Thymus (tissue), 11 donors: ENCODE measurements at regions not wholly inside any gene's neighbourhood (a gene's known extent, or its start where the extent isn't known, plus 50 kb on each side); places are given as distances from the start of the nearest gene placed in this dataset.

Source experiments
- DNase-seq, 9 donors: peaks; one replicate each; pipeline ENCODE4 v3.0.0-alpha.2; 2013; ENCODE audit warnings: low spot score in 9 of 9, low read depth in 6 of 9, missing footprints in 1 of 9
- H3K27ac ChIP-seq, 2 donors: one replicate each; pipeline ENCODE4 v1.5.1; 2013; ENCODE audit warnings: control low read depth in 1 of 2, low read depth in 1 of 2, low read length in 1 of 2, mild to moderate bottlenecking in 1 of 2, moderate library complexity in 1 of 2
- H3K27me3 ChIP-seq, 2 donors: one replicate each; pipeline ENCODE4 v1.5.1; 2013; ENCODE audit warnings: low read length in 1 of 2; ENCODE audit not compliant: control insufficient read depth in 2 of 2, insufficient read depth in 1 of 2
- H3K36me3 ChIP-seq, 2 donors: one replicate each; pipeline ENCODE4 v1.5.1; 2013; ENCODE audit warnings: low read length in 1 of 2, mild to moderate bottlenecking in 1 of 2, moderate library complexity in 1 of 2; ENCODE audit not compliant: control insufficient read depth in 2 of 2, insufficient read depth in 2 of 2
- H3K4me1 ChIP-seq, 2 donors: one replicate each; pipeline ENCODE4 v1.5.1; 2013; ENCODE audit warnings: low read length in 2 of 2; ENCODE audit not compliant: control insufficient read depth in 2 of 2, insufficient read depth in 2 of 2
- H3K4me3 ChIP-seq, 2 donors: one replicate each; pipeline ENCODE4 v1.5.1; 2013; ENCODE audit warnings: low read length in 2 of 2, control low read depth in 1 of 2, mild to moderate bottlenecking in 1 of 2
- H3K9me3 ChIP-seq, 2 donors: one replicate each; pipeline ENCODE4 v1.5.1; 2013; ENCODE audit warnings: low read length in 1 of 2, mild to moderate bottlenecking in 1 of 2; ENCODE audit not compliant: control insufficient read depth in 2 of 2, insufficient read depth in 1 of 2
- WGBS: extraction: QIAGEN DNeasy Blood & Tissue Kit; methylation state at CpG from one replicate; pipeline ENCODE4 v1.1.7; 2013; 5-methylcytosine and 5-hydroxymethylcytosine counted together
- donor health status: healthy.

GRCh38 chr14:95458459-95458858 is 58.0 kb downstream of the SYNE3 start:
- Histone ChIP-seq H3K27ac (no peak overlapping the region), H3K9me3 (no peaks in the 10 kb centered on the region), H3K4me1 (peaks cover 20 to 36% of the 10 kb centered on the region in 2 donors), H3K27me3 (no peaks in the 10 kb centered on the region), H3K36me3 (peaks cover 0 to 5% of the 10 kb centered on the region in 2 donors), H3K4me3 (no peak overlapping the region)
- 99% methylated on average over 4 of the region's 4 CpGs for WGBS
- DNase-seq = no peak

- peaks cover 0 to 20% of the 10 kb centered on the region in 2 donors for H3K4me1 ChIP-seq
- H3K27ac ChIP-seq = no peak overlapping the region
- peaks cover 0 to 5% of the 10 kb centered on the region in 2 donors for H3K36me3 ChIP-seq
- 97% methylated on average over 8 of the region's 8 CpGs for WGBS
- no peaks in the 10 kb centered on the region for H3K27me3 ChIP-seq
- DNase-seq = no peak
- H3K9me3 ChIP-seq = no peaks in the 10 kb centered on the region
- H3K4me3 ChIP-seq = no peak overlapping the region
Observed at GRCh38 chr14:95456281-95456680, 60.2 kb downstream of the SYNE3 start.

GRCh38 chr14:95455246-95455645 is 61.2 kb downstream of the SYNE3 start:
- Histone ChIP-seq H3K27me3 (no peaks in the 10 kb centered on the region), H3K36me3 (peaks cover 0 to 5% of the 10 kb centered on the region in 2 donors), H3K4me3 (no peak overlapping the region), H3K9me3 (no peaks in the 10 kb centered on the region), H3K4me1 (peaks cover 0 to 11% of the 10 kb centered on the region in 2 donors), H3K27ac (no peak overlapping the region)
- WGBS = 97% methylated on average over 17 of the region's 17 CpGs
- no peak for DNase-seq

- Histone ChIP-seq H3K36me3 (peaks cover 0 to 10% of the 10 kb centered on the region in 2 donors), H3K4me1 (peaks cover 0 to 11% of the 10 kb centered on the region in 2 donors), H3K9me3 (no peaks in the 10 kb centered on the region), H3K27ac (no peak overlapping the region), H3K4me3 (no peak overlapping the region), H3K27me3 (no peaks in the 10 kb centered on the region)
- no peak for DNase-seq
- WGBS = 100% methylated on average over 1 of the region's 1 CpG
Observed at GRCh38 chr14:95453713-95453980, 62.8 kb downstream of the SYNE3 start.

DNA sequence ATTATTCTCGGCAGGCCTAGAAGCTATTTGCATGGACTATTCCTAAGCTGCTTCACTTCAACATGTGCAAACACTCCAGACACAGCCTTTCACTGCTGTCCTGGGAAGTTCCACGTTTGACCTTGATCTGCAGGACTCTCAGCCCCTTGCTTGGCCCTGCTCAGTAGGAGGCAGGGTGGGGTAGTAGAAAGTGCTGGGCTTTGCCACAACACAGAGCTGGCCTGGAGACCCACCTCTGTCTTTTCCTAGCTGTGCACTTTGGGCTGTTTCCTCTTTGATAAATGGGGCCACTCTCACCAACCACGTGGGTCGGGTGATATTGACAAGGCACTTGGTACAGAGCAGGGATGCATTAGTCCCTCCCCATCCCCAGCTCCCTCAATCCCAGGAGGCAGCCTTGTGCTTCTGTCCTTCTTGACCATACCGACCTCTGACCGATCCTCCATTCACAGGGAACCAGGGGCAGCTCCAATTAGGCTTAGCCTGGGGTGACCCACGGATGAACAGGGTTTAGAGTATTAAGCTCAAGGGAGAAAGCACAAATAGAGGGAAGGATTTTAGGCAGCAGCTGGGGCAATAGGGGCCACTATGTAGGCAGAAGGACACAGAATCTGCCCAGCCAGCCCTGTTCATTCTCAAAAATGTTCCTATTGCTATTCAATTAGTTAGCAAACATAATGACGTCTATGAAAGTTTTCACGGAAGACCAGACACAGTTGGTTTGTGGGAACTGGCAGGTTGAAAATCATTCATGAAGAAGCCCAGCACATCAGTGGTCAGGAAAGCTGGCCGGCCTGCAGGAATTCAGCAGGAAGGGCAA is 63.3 kb downstream of the SYNE3 start:
- peaks cover 0 to 10% of the 10 kb centered on the region in 2 donors for H3K36me3 ChIP-seq
- 82% methylated on average over 10 of the region's 10 CpGs for WGBS

GRCh38 chr14:95452176-95452892 is 64.1 kb downstream of the SYNE3 start:
- WGBS = 89% methylated on average over 18 of the region's 18 CpGs
- peak in 1 of 9 donors; percentile 52 for DNase-seq

More for the DNA sequence above, 63.3 kb downstream of the SYNE3 start:
- Histone ChIP-seq H3K27ac (no peak overlapping the region), H3K27me3 (no peaks in the 10 kb centered on the region), H3K4me3 (no peak overlapping the region), H3K4me1 (peaks cover 0 to 11% of the 10 kb centered on the region in 2 donors), H3K9me3 (no peaks in the 10 kb centered on the region)
- DNase-seq = no peak

GRCh38 chr14:95449131-95449530 is 67.3 kb downstream of the SYNE3 start:
- Histone ChIP-seq H3K27ac (no peak overlapping the region), H3K4me1 (peaks cover 11 to 31% of the 10 kb centered on the region in 2 donors), H3K27me3 (no peaks in the 10 kb centered on the region), H3K4me3 (no peak overlapping the region), H3K36me3 (peaks cover 0 to 5% of the 10 kb centered on the region in 2 donors), H3K9me3 (no peaks in the 10 kb centered on the region)
- 99% methylated on average over 11 of the region's 11 CpGs for WGBS
- no peak for DNase-seq

More at GRCh38 chr14:95452176-95452892, 64.1 kb downstream of the SYNE3 start:
- Histone ChIP-seq H3K36me3 (peaks cover 0 to 10% of the 10 kb centered on the region in 2 donors), H3K27me3 (no peaks in the 10 kb centered on the region), H3K27ac (no peak overlapping the region), H3K4me3 (no peak overlapping the region), H3K4me1 (peaks cover 0 to 10% of the 10 kb centered on the region in 2 donors), H3K9me3 (no peaks in the 10 kb centered on the region)

GRCh38 chr14:95446470-95446869 is 70.0 kb downstream of the SYNE3 start:
- WGBS = 83% methylated on average over 4 of the region's 4 CpGs
- Histone ChIP-seq H3K27me3 (no peaks in the 10 kb centered on the region), H3K4me3 (no peak overlapping the region), H3K36me3 (peaks cover 0 to 5% of the 10 kb centered on the region in 2 donors), H3K27ac (no peak overlapping the region), H3K9me3 (no peaks in the 10 kb centered on the region), H3K4me1 (peaks cover 20 to 50% of the 10 kb centered on the region in 2 donors)
- DNase-seq = no peak

- no peak overlapping the region for H3K4me3 ChIP-seq
- WGBS = 89% methylated on average over 6 of the region's 6 CpGs
- no peaks in the 10 kb centered on the region for H3K9me3 ChIP-seq
- no peak for DNase-seq
- no peaks in the 10 kb centered on the region for H3K27me3 ChIP-seq
- peaks cover 0 to 5% of the 10 kb centered on the region in 2 donors for H3K36me3 ChIP-seq
- no peak overlapping the region for H3K27ac ChIP-seq
- peaks cover 20 to 50% of the 10 kb centered on the region in 2 donors for H3K4me1 ChIP-seq
Observed at GRCh38 chr14:95445676-95446075, 70.8 kb downstream of the SYNE3 start.
